B cell (primary cell): ENCODE measurements at regions not wholly inside any gene's neighbourhood (a gene's known extent, or its start where the extent isn't known, plus 50 kb on each side); places are given as distances from the start of the nearest gene placed in this dataset.

Experiments used
- ATAC-seq: fragments of 200-7000 bp; cut with Tn5 transposase; one replicate; pipeline ENCODE4 v1.10.0; 2021; ENCODE audit warnings: low read depth, mild to moderate bottlenecking, moderate number of reproducible peaks, moderate library complexity
- CTCF ChIA-PET: fragments of 350-600 bp; sonication (Branson Sonifier 250); formaldehyde crosslinking; loops from one replicate; lab custom pipeline; 2021; ENCODE audit warnings: antibody characterized with exemption, inconsistent platforms; lab: Charles Lee
- POLR2A ChIA-PET: fragments of 350-600 bp; sonication (Branson Sonifier 250); formaldehyde crosslinking; loops from one replicate; lab custom pipeline; 2021; ENCODE audit warnings: antibody characterized with exemption; lab: Charles Lee
- DNase-seq: peaks from one replicate; pipeline ENCODE4 v3.0.0; 2013
- H2AFZ ChIP-seq: 2 replicates; pipeline ENCODE4 v1.6.1; 2012; ENCODE audit warnings: mild to moderate bottlenecking, low read depth, low read length; ENCODE audit not compliant: insufficient read depth, poor library complexity, severe bottlenecking
- H3K27ac ChIP-seq, 2 donors: 1 replicate in 1 of 2; 2 replicates in 1 of 2; pipeline ENCODE4 v1.5.1; 2012 to 2013; ENCODE audit warnings: low read length in 2 of 2, mild to moderate bottlenecking in 2 of 2, moderate library complexity in 1 of 2
- H3K27me3 ChIP-seq, 4 experiments: fragments of 200-600 bp in 1 of 4; sonication (generic) in 1 of 4; replicated peaks in 1 of 4; 1 replicate in 2 of 4; 2 replicates in 2 of 4; pipeline versions ENCODE4 v1.6.1 to v1.7.0; 2013 to 2016; ENCODE audit warnings: low read length in 3 of 4, mild to moderate bottlenecking in 2 of 4, mixed read lengths in 1 of 4, moderate library complexity in 1 of 4; ENCODE audit not compliant: insufficient read depth in 4 of 4, control insufficient read depth in 3 of 4; ENCODE audit errors: control extremely low read depth in 1 of 4
- H3K36me3 ChIP-seq, 2 experiments: replicated peaks in 1 of 2; 1 replicate in 1 of 2; 2 replicates in 1 of 2; pipeline versions ENCODE4 v1.6.1 to v1.7.1; 2013; ENCODE audit warnings: low read length in 1 of 2; ENCODE audit not compliant: insufficient read depth in 2 of 2, control insufficient read depth in 1 of 2; ENCODE audit errors: control extremely low read depth in 1 of 2, extremely low read depth in 1 of 2
- H3K4me1 ChIP-seq, 2 donors: fragments of 200-600 bp in 1 of 2; sonication (generic) in 1 of 2; 1 replicate in 1 of 2; 2 replicates in 1 of 2; pipeline versions ENCODE4 v1.5.1 to v1.6.1; 2013 to 2017; ENCODE audit warnings: low read length in 2 of 2; ENCODE audit not compliant: control insufficient read depth in 2 of 2, insufficient read depth in 2 of 2
- H3K4me2 ChIP-seq: replicated peaks from 2 replicates; pipeline ENCODE3; 2012; ENCODE audit warnings: mild to moderate bottlenecking, low read depth, low read length; ENCODE audit not compliant: poor library complexity, severe bottlenecking
- H3K4me3 ChIP-seq, 5 experiments: fragments of 200-600 bp in 1 of 5; sonication (generic) in 1 of 5; 1 replicate in 3 of 5; 2 replicates in 2 of 5; pipeline versions ENCODE4 v1.5.1 to v1.7.0; 2011 to 2016; ENCODE audit warnings: low read length in 4 of 5, mild to moderate bottlenecking in 4 of 5, low read depth in 2 of 5, control low read depth in 1 of 5, moderate library complexity in 1 of 5; ENCODE audit not compliant: insufficient read depth in 1 of 5; ENCODE audit errors: control extremely low read depth in 1 of 5, extremely low read depth in 1 of 5
- H3K79me2 ChIP-seq: fragments of 200-600 bp; sonication (generic); one replicate; pipeline ENCODE4 v1.6.0; 2016; ENCODE audit warnings: low read length; ENCODE audit not compliant: control insufficient read depth, insufficient read depth
- H3K9ac ChIP-seq: fragments of 200-600 bp; sonication (generic); 2 replicates; pipeline ENCODE4 v1.6.1; 2017; ENCODE audit warnings: mild to moderate bottlenecking, low read length, moderate library complexity
- H3K9me3 ChIP-seq, 3 donors: one replicate each; pipeline versions ENCODE4 v1.6.1 to v1.7.1; 2013; ENCODE audit warnings: low read length in 2 of 3; ENCODE audit not compliant: control insufficient read depth in 2 of 3, insufficient read depth in 1 of 3; ENCODE audit errors: control extremely low read depth in 1 of 3
- H4K20me1 ChIP-seq: 2 replicates; pipeline ENCODE4 v1.6.0; 2012; ENCODE audit warnings: mild to moderate bottlenecking, low read length; ENCODE audit not compliant: insufficient read depth, control insufficient read depth, poor library complexity, severe bottlenecking
- H3K27ac Mint-ChIP-seq: one replicate; pipeline ENCODE4 v1.8.0; 2021; ENCODE audit warnings: mixed read lengths
- H3K27me3 Mint-ChIP-seq: one replicate; pipeline ENCODE4 v1.8.0; 2021; ENCODE audit warnings: mixed read lengths
- H3K4me1 Mint-ChIP-seq: one replicate; pipeline ENCODE4 v1.8.0; 2021; ENCODE audit warnings: mixed read lengths
- H3K4me3 Mint-ChIP-seq: one replicate; pipeline ENCODE4 v1.8.0; 2021; ENCODE audit warnings: mixed read lengths
- H3K9me3 Mint-ChIP-seq: one replicate; pipeline ENCODE4 v1.8.0; 2022; ENCODE audit warnings: mixed read lengths; ENCODE audit not compliant: insufficient read depth
- CTCF ChIP-seq: fragments of 200-600 bp; IDR thresholded peaks from one replicate; pipeline ENCODE4 v1.8.0; 2022; ENCODE audit warnings: antibody characterized with exemption, mild to moderate bottlenecking
- EZH2 ChIP-seq: IDR thresholded peaks from 2 replicates; pipeline ENCODE4 v1.6.1; 2012; ENCODE audit warnings: borderline replicate concordance, low read depth, mild to moderate bottlenecking, moderate library complexity, low read length; ENCODE audit not compliant: insufficient read depth, poor library complexity, severe bottlenecking
- WGBS: methylation state at CpG from one replicate; pipeline ENCODE4 v1.1.5; 2013; ENCODE audit warnings: missing lambda C conversion rate; ENCODE audit not compliant: insufficient coverage; 5-methylcytosine and 5-hydroxymethylcytosine counted together
- intact Hi-C: fragments of 100-400 bp; cut with micrococcal nuclease; formaldehyde crosslinking; loops from one replicate; pipeline ENCODE4 v1.10.0; 2022

- peaks cover 18 to 21% of the 10 kb centered on the region in 2 donors for H3K4me1 ChIP-seq
- no peak overlapping the region for H3K27ac ChIP-seq
- no peaks in the 10 kb centered on the region for H3K79me2 ChIP-seq
- no peak overlapping the region for H3K9ac ChIP-seq
- no peaks in the 10 kb centered on the region for H3K9me3 Mint-ChIP-seq
- intact Hi-C loops = no loop called here
- H3K36me3 ChIP-seq = no peaks in the 10 kb centered on the region
- peaks cover 0 to 44% (median 15%) of the 10 kb centered on the region in 4 experiments for H3K27me3 ChIP-seq
- H3K9me3 ChIP-seq = no peaks in the 10 kb centered on the region
- H3K4me3 ChIP-seq = no peak overlapping the region
- H3K27me3 Mint-ChIP-seq = peaks cover 28% of the 10 kb centered on the region
- H3K27ac Mint-ChIP-seq = peak overlapping the region; percentile 42
- CTCF ChIA-PET = no interaction called here
- H4K20me1 ChIP-seq = no peaks in the 10 kb centered on the region
- ATAC-seq (no peak), DNase-seq (no peak)
- H3K4me3 Mint-ChIP-seq = no peak overlapping the region
- TF ChIP-seq EZH2 = no peak
- no peak for TF ChIP-seq CTCF
- WGBS = 85% methylated on average over 9 of the region's 12 CpGs
- POLR2A ChIA-PET = no interaction called here
- no peak overlapping the region for H3K4me2 ChIP-seq
- no peak overlapping the region for H2AFZ ChIP-seq
- peaks cover 15% of the 10 kb centered on the region for H3K4me1 Mint-ChIP-seq
Measured at GRCh38 chr16:85465328-85466303, 147.5 kb upstream of the GSE1 start.

- POLR2A ChIA-PET = no interaction called here
- Mint-ChIP-seq H3K9me3 (no peaks in the 10 kb centered on the region), H3K27ac (no peak overlapping the region), H3K4me1 (peaks cover 13% of the 10 kb centered on the region), H3K27me3 (peaks cover 24% of the 10 kb centered on the region), H3K4me3 (no peak overlapping the region)
- H3K4me2 ChIP-seq = no peak overlapping the region
- no peaks in the 10 kb centered on the region for H3K79me2 ChIP-seq
- H4K20me1 ChIP-seq = no peaks in the 10 kb centered on the region
- no peaks in the 10 kb centered on the region for H3K36me3 ChIP-seq
- no peak overlapping the region for H3K4me3 ChIP-seq
- intact Hi-C loops = no loop called here
- ATAC-seq (no peak), DNase-seq (no peak)
- peaks cover 0 to 42% (median 12%) of the 10 kb centered on the region in 4 experiments for H3K27me3 ChIP-seq
- 81% methylated on average over 7 of the region's 10 CpGs for WGBS
- H3K9me3 ChIP-seq = no peaks in the 10 kb centered on the region
- CTCF ChIA-PET = no interaction called here
- TF ChIP-seq EZH2 (no peak), CTCF (no peak)
- no peak overlapping the region for H2AFZ ChIP-seq
- no peak overlapping the region for H3K9ac ChIP-seq
- peaks cover 13 to 14% of the 10 kb centered on the region in 2 donors for H3K4me1 ChIP-seq
- H3K27ac ChIP-seq = no peak overlapping the region
Measured at GRCh38 chr16:85466304-85466700, 146.8 kb upstream of the GSE1 start.
